HG03066 (cell line): ENCODE measurements at regions not wholly inside any gene's neighbourhood (a gene's known extent, or its start where the extent isn't known, plus 50 kb on each side); places are given as distances from the start of the nearest gene placed in this dataset.
"Not testable (repeated sequence)": the region's sequence is repeated elsewhere in the genome, so short reads cannot be mapped to it uniquely, and the experiment has no call there.

Experiments
- ATAC-seq: cut with Tn5 transposase; IDR thresholded peaks from one replicate; pipeline ENCODE4 v1.9.1; 2021; ENCODE audit warnings: low read depth; ENCODE audit not compliant: unreplicated experiment

DNA sequence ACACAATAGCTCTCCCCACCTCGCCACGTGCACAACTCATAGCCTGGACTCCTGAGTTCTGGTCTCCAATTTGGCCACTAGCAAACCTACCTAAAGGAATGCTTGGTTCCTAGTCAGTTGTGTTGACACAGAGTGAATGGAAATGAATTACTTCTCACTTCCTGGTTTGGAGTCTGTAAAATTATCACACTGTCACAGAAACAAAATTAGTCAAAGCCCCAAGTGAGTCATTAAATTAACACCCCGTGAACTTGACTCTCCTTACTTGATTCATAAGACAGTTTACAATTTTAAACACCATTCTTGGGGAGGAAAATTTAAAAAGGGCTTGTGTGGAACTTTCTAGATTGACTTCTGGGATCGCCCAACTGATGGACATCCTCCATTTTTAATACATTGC, 276.2 kb upstream of the CTNNB1 start:
- ATAC-seq: no peak

- ATAC-seq: no peak
Observed at GRCh38 chr3:40923651-40924050, 275.7 kb upstream of the CTNNB1 start.

DNA sequence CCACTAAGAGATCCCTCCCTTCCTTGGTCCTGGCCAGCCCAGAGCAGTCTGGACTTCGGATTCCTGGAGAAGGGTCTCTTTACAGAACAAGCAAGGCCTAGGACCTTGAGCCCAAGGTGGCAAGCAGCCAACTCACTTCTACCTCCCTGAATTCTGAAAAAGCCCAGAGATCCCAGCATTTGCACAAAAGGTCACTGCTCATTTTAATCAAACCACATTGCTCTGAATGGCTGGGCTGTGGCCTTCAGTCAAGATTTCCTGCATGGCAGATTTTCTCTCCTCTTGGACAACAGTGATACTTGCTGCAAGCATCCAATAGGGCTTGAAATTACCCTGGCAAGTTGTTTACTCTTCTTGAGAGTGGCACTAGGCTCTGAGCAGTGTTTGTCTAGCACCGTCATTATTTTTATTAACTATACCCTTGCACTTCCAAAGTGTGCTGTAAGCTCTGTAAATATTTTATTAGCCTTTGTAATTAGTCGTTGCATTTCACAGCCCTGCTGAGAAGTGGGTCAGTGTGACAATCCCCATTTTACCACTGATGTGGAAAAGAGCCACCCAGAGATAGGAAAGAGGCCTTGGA, 274.7 kb upstream of the CTNNB1 start:
- ATAC-seq: no peak

DNA sequence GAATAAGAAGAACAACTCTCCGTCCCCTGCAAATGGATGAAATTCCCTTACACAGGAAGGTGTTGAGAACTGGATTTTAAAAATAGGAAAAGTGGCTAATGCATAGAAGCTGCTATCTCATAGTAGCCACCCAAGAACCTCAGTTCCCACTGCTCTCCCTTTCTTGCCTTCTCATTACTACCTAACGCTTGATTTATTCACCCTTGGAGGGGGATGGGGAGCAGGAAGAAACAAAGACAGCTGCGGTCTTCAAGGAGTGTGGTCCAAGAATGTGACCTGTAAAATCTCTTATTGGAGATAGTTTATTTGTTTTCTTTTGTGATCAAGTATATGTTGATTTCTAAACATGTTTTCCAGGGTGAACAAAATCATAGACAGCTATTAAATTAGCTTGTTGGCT, 274.1 kb upstream of the CTNNB1 start:
- ATAC-seq: no peak

GRCh38 chr3:40930131-40930538, 269.2 kb upstream of the CTNNB1 start:
- no peak for ATAC-seq

DNA sequence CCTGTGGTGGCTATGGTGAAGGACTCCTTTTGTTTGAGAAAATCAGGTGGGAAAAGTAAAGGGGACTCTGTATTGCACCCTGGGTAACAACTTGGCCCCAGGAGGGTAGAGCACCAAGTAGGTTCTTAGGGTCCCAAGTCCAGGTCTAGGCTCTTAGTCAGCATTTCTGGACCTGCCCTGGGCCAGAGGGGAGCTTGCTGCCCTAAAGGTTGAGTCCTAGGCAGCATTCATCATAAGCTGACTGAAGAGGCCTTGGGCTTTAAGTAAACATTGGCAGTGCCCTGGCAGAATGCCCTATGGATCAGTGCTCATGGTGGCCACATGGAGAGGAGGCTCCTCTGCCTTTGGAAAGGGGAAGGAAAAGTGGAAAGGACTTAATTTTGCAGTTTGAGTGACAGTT, 268.5 kb upstream of the CTNNB1 start:
- ATAC-seq: no peak

DNA sequence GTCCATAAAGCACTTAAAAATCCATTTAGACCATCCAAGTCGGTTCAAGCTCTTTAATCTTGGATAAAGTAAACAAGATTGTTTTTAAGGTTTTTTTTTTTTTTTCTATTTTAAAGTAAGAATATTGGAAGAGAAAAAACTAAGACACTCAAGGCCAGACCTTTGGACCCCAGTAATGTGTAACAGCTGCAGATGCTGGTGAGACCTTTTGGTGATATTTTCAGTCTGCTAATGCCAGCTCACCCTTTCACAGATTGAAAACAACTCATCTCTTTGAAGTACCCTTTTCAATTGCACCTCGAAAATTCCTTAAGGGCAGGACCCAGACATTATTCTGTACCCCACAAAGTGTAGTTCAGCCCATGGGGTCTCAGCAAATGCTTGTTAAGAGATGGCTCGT, 260.7 kb upstream of the CTNNB1 start:
- ATAC-seq: no peak

DNA sequence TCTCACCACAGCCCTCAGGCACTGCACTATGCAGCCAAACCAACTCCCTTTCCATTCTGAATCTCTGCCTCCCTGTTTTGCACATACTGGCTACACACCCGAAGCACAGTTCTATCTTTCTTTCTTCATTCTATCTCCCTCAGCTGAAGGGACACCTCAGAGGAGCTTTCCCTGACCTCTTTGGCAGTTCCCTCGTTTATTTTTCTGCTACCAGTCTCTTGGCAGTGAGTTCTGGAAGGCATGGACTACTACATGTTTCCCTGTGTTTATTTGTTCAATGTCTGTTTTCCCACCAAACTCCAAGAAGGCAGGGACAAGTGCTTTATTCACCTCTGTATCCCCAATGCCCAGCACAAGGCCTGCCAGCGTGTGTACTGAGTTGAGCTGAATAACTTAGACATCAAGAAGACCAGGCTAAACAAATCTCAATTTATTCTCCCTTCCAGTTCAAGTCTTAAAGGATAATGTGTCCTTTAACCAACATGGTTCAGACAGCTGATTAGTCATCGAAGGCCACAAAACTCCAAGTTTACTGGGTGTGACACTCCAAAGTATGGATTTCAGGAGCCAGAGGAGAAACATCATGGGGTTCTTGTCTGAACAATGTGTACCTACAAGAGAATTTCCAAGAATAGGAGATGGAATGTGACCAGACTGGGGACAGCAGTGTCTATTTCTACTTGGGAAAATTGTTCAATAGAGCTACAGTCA, 260.1 kb upstream of the CTNNB1 start:
- ATAC-seq: no peak

GRCh38 chr3:40939741-40940130, 259.6 kb upstream of the CTNNB1 start:
- no peak for ATAC-seq

- ATAC-seq: no peak
Observed at GRCh38 chr3:40940651-40941050, 258.7 kb upstream of the CTNNB1 start.

GRCh38 chr3:40947022-40947421, 252.3 kb upstream of the CTNNB1 start:
- ATAC-seq: not testable (repeated sequence)

GRCh38 chr3:40949347-40949746, 250.0 kb upstream of the CTNNB1 start:
- not testable (repeated sequence) for ATAC-seq

- ATAC-seq: no peak
Observed at GRCh38 chr3:40951636-40952035, 247.7 kb upstream of the CTNNB1 start.

GRCh38 chr3:40961104-40961857, 238.0 kb upstream of the CTNNB1 start:
- no peak for ATAC-seq

DNA sequence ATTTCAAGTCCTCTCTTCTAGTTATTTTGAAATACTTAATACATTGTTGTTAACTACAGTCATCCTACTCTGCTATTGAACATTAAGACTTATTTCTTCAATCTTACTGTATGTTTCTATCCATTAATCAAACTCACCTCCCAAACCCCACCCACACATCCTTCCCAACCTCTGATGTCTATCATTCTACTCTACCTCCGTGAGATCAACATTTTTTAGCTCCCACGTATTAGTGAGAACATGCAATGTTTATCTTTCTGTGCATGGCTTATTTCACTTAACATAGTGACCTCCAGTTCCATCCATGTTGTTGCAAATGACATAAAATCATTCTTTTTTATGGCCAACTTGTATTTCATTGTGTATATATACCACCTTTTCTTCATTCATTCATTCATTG, 236.6 kb upstream of the CTNNB1 start:
- no peak for ATAC-seq

DNA sequence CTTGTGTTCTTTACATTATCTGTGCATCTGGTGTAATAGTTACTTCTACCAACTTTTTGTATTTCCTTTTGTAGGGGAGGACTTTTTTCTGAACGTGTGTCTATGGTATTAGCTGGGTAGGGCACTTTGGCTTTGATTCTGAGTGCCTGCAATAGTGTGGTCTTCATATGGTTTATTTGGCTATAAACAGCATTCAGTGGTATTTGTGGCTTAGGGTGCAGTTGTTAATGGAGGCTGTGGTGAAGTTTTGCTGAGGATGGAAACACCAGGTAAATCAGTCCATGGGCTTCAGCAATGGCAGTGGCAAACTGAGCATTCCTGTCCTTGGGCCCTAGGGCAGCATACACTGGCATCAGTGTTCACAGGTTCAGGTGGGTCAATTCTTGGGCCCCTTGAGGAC, 230.6 kb upstream of the CTNNB1 start:
- ATAC-seq: no peak

- no peak for ATAC-seq
Observed at GRCh38 chr3:40969341-40969740, 230.0 kb upstream of the CTNNB1 start.

DNA sequence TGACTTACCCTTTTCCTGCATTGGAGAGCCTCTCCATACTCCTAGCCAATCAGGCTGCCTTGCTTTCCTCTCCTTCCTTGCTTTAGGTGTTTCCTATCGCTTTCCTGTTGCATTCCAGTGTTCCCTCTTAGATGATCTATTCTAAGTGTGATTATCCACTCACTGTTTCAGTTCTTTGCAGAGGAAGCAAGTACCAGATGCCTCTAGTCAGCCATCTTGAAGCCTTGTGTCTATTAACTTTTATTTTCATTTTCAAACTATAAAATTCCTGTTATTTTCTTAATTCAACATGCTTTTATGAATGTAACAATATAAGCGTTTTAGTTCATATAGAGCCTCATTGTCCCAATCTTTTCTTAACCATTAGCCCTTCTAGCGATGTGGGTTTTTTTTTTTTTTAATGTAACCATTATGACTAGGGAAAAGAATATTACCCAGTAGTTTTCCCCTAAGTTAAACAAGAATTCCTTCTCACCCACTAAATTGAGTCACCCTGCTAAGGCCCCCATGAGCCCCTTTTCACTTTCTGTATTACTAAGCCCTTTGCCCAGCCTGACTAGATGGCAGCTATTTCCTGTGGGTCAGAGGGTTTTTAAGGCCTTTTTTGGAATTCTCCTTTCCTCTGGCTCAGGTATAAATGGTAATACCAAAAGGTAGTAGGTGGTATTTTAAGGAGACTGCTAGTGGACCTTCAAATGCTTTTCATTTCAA, 229.4 kb upstream of the CTNNB1 start:
- ATAC-seq: no peak

DNA sequence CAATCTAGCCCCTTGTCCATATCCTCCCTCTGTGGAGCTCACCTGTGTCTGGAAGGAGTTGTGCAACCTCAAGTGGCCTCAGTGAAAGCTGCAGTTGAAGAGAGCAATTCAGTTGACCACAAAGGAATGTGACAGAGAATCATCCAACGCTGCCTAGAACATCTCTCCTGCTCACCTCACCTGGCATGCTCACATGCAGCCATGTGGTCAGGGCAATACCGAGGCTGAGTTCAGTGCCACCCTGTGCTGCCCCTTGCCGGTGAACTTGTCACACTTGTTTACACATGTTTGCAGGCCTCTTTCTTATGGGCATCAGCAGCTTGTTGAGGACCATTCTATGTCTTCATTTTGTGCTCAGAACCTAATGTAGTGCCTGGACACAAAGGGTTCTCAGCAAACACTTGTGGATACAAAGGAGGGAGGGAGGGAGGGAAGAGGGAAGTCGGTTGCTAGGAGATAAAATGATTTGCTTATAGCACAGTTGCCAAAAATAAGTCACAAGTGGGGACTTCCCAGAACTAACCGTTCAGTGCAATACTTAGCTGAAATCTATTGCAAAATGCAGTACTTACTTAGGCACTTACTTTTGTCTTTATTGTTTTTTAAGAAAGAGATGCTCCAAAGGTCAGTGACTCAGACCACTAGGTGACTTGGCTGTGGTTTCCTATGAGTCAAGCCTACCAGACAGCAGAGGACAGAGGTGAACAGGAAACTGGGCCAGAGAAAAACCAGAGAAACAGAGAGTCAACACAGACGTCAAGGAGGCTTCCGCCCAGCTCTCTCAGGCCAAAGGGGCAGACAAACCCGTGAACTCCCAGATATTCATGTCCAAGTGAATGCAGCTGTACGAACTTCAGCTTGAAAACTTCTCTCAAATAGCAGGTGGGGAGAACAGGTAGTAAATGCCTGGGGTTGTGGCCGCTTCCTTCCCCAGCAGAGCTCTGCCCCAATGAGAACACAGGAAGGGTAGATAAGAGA, 227.8 kb upstream of the CTNNB1 start:
- ATAC-seq: peak; percentile 95

GRCh38 chr3:40972350-40972749, 227.0 kb upstream of the CTNNB1 start:
- ATAC-seq: no peak
